ENCODE measurements at regions not wholly inside any gene's neighbourhood (a gene's known extent, or its start where the extent isn't known, plus 50 kb on each side); places are given as distances from the start of the nearest gene placed in this dataset.
A peak's percentile ranks its signal among the peaks of the same experiment; 100 is the strongest.
"Not testable (repeated sequence)": the region's sequence is repeated elsewhere in the genome, so short reads cannot be mapped to it uniquely, and the experiment has no call there.

GRCh38 chr3:26422415-26422814 is 200.2 kb upstream of the LRRC3B start:
- no peak for DNase-seq

- DNase-seq = no peak
These were observed 197.5 kb upstream of the LRRC3B start for GRCh38 chr3:26425076-26425475.

DNA sequence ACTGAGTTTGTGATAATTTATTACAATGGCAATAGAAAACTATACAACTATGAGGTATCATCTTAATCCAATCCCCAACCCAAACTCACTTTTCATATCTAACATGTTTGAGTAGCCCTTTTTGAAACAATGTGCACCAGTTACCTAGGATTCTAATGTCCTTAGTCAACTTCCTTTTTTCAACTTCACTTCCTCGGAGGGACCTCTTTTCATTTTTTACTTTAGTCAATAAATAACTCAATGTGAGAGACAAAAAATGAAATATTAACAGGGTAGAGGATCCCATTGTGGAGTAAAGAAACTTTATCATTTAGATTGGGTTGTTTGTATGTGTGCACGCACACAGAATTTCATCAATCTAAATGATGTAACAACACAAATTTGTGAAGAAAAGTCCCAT is 193.6 kb upstream of the LRRC3B start:
- DNase-seq = no peak

GRCh38 chr3:26437678-26438077 is 184.9 kb upstream of the LRRC3B start:
- DNase-seq = peak; percentile 68

DNA sequence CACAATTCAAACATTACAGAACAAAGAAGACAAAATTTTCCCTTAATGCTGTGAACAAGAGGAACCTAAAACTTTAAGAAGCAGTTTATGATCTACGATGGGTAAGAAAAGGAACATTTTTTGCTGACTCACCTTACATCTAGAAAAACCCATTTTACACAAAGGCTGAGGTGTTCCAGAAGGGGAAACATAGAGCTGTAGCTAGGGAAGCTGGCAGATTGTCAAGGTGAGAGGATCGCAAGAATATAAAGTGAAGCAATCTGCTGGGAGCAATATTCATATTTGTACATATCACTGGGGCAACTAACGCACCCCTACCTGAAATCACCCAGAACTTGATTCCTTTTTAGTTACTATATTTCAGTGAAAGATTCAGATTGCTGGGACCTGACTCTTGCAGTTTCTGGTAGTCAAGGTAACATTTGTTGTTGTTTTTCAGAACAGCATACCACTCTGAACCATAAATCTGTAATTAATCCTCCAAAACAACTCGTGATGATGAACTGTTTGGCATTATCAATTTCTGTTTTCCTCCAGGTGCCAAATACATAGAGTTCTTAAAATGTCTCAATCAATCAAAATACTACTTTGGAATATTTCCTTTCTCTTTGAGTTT is 184.1 kb upstream of the LRRC3B start:
- peak; percentile 2 for DNase-seq

- no peak for DNase-seq
These were observed 183.3 kb upstream of the LRRC3B start for GRCh38 chr3:26438981-26439884.

DNA sequence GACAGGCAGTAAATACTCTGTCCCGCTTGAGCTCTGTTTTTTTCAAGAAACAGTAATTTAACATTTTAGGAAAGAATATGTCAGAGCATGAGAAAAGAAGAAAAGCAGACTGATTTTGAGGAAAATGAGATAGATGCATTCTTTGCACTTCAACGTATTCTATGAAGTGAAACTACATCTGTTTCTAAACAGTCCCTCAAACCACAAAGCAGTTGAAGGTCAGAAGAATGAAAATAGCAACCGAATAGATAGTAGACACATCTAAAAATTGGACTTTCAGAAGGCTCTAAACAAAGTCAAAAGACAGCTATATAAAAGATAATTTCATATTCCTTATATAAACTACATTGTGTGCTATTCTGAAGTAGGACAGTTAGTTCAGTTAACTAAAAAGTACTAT is 172.6 kb upstream of the LRRC3B start:
- no peak for DNase-seq

GRCh38 chr3:26452363-26452762 is 170.2 kb upstream of the LRRC3B start:
- no peak for DNase-seq

GRCh38 chr3:26460985-26461384 is 161.6 kb upstream of the LRRC3B start:
- DNase-seq = no peak

DNA sequence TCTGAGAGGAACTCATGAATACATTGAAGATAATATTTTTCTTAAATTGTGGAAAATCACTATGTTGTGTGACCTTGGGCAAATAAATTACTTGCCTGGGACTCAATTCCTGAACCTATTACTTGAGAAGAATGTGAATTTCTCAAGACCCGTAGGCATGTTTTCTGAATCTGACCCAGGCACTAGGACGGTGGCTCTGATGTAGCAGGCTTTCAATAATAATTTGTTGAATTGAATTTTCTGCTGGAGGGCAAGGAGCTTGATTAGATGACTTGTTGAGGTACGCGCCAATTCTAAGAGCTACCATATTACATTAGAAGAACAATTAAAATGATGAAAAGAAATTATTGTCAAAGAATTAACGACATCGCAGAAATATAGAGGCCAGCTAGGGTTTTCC is 150.2 kb upstream of the LRRC3B start:
- no peak for DNase-seq

DNA sequence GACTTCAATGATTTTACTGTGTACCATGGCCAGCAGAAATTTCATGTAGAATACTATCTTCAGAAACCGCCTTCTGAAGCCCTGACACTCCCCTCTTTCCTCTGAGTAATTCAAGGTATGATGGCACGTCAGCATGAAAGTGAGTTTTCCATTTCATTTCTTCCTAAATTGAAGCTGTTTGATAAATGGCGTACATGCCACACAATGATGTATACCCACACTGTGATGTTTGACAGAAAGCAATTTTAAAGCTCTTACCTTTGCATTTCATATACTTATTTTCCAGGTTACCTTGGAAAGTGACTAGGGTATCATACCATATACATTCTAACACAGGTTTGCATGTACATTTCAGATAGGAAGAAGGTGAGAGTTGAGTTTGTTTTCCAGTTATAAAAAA is 147.9 kb upstream of the LRRC3B start:
- no peak for DNase-seq

DNA sequence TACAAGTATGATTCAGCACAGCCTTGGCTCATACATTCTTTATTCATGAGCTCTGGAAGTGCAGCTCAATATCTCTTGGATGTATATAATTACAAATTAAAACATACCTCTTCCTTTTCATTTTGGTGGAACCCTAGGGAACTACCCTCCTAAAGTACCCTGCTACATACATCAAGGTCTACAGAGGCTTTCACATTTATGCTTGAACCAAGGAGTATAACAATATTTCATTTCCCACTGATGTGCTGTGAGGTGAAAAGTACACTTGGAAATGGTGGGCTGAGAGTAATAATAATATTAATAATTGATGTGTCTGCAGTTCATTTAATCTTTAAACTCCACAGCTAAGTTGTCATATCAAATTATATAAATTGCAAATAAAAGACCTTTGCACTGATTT is 142.2 kb upstream of the LRRC3B start:
- DNase-seq = no peak

DNA sequence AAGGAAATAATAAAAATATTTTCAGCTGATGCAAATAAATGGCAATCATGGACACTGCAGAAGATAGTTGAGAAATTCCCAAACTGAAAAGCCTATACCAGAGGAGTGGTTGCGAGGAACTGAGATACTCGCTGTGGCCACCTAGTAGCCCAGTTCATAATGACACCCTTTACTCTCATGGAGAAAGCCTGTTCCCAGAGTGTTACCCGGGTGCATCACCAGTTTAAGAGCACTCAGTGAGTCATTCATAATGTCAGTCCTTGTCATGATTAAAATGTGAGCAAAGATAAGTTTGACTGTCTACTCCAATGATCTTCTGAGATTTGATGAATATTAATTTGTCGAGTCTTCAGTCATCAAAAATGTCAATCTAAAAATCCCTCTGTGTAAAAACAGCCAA is 138.4 kb upstream of the LRRC3B start:
- no peak for DNase-seq

- no peak for DNase-seq
These were observed 124.3 kb upstream of the LRRC3B start for GRCh38 chr3:26498271-26498670.

GRCh38 chr3:26505399-26505798 is 117.2 kb upstream of the LRRC3B start:
- no peak for DNase-seq

GRCh38 chr3:26514445-26515029 is 108.0 kb upstream of the LRRC3B start:
- DNase-seq = not testable (repeated sequence)

GRCh38 chr3:26515351-26515750 is 107.2 kb upstream of the LRRC3B start:
- DNase-seq = no peak

- DNase-seq = no peak
These were observed 101.3 kb upstream of the LRRC3B start for GRCh38 chr3:26521261-26521660.

- no peak for DNase-seq
These were observed 99.7 kb upstream of the LRRC3B start for GRCh38 chr3:26522919-26523318.

- no peak for DNase-seq
These were observed 97.6 kb upstream of the LRRC3B start for GRCh38 chr3:26525013-26525412.

- DNase-seq = no peak
These were observed 87.4 kb upstream of the LRRC3B start for GRCh38 chr3:26535151-26535550.

DNA sequence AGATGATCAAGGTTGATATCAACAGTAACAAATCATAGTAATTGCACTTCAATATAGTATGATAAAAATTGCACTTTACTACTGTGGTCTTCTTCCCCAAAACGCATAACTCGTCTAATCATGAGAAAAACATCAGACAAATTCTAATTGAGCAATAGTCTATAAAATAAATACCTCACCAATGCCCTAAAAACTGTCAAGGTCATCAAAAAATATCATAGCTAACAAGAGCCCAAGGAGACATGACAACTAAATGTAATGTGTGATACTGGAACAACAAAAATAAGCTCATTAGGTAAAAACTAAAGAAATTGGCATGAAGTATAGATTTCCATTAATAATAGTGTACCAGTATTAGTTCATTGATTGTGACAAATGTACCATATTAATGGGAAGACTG is 85.6 kb upstream of the LRRC3B start:
- no peak for DNase-seq

DNA sequence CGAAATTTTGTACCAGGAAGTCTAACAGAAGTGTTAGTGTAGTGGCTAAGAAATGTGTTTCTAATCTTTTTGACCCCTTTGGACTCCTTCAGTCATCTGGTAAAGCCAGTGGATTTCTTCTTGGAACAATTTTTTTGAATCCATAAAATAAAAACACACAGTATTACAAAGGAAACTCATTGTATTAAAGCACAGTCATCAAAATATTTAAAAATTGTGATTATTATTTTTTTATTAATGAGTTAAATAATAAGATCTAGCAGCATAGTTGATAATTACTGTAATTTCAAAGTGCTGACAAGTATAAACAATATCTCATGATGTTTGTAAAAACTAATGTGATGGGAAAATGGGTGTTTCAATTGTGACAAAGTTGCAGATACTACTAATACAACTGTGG is 72.2 kb upstream of the LRRC3B start:
- no peak for DNase-seq

- no peak for DNase-seq
These were observed 65.9 kb upstream of the LRRC3B start for GRCh38 chr3:26556637-26557036.
